Fibroblast of the aortic adventitia (primary cell): ENCODE measurements at regions not wholly inside any gene's neighbourhood (a gene's known extent, or its start where the extent isn't known, plus 50 kb on each side); places are given as distances from the start of the nearest gene placed in this dataset.

ENCODE experiments used
- DNase-seq: peaks from one replicate; pipeline ENCODE4 v3.0.0-alpha.2; 2010; ENCODE audit warnings: low read depth
- H3K4me3 ChIP-seq: 2 replicates; pipeline ENCODE4 v1.5.1; 2011; ENCODE audit warnings: low read depth, mild to moderate bottlenecking, control low read depth, low read length, moderate library complexity
- CTCF ChIP-seq: IDR thresholded peaks from 2 replicates; pipeline ENCODE4 v1.5.1; 2011; ENCODE audit warnings: mild to moderate bottlenecking, low read length, control low read depth, inconsistent platforms; ENCODE audit not compliant: insufficient read depth

DNA sequence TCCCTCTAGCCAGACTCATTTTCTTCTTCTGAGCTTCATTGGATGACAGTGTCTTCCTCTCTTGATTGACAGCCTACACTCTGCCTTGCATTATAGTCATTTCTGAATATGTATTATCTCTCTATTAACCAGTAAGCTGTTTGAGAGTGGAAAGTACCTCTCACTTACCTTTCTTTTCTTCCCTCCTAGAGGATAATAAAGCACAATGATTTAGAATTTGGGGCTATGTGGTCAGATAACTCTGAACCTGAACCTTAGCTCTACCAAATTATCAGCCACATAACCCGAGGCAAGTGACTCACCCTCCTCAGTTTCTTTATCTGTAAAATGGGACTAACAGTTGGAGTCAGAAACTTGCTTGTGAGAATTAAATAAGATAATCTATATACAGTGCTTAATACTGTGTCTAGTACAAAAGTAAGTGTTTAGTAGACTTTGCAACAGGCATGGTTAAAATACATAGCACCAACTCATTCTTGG lies 331.8 kb upstream of the TBL1XR1 start:
- H3K4me3 ChIP-seq = no peak overlapping the region
- no peak for DNase-seq
- TF ChIP-seq CTCF = no peak

- DNase-seq = peak; percentile 95
- H3K4me3 ChIP-seq = no peak overlapping the region
- TF ChIP-seq CTCF = no peak
Measured at GRCh38 chr3:177529716-177530335, 332.5 kb upstream of the TBL1XR1 start.

- TF ChIP-seq CTCF = no peak
- no peak overlapping the region for H3K4me3 ChIP-seq
- peak; percentile 14 for DNase-seq
Measured at GRCh38 chr3:177530908-177531307, 333.6 kb upstream of the TBL1XR1 start.

GRCh38 chr3:177536873-177537272 lies 339.6 kb upstream of the TBL1XR1 start:
- no peak for DNase-seq
- no peak overlapping the region for H3K4me3 ChIP-seq
- no peak for TF ChIP-seq CTCF

- H3K4me3 ChIP-seq = no peak overlapping the region
- no peak for DNase-seq
- TF ChIP-seq CTCF = no peak
Measured at GRCh38 chr3:177537612-177538011, 340.3 kb upstream of the TBL1XR1 start.

GRCh38 chr3:177538048-177538749 lies 340.9 kb upstream of the TBL1XR1 start:
- peak; percentile 87 for DNase-seq
- no peak overlapping the region for H3K4me3 ChIP-seq
- TF ChIP-seq CTCF = peak; percentile 5
